NCI-H2081 (cell line): ENCODE measurements at regions not wholly inside any gene's neighbourhood (a gene's known extent, or its start where the extent isn't known, plus 50 kb on each side); places are given as distances from the start of the nearest gene placed in this dataset.
A peak's percentile ranks its signal among the peaks of the same experiment; 100 is the strongest.
"Not testable (repeated sequence)": the region's sequence is repeated elsewhere in the genome, so short reads cannot be mapped to it uniquely, and the experiment has no call there.

ENCODE experiments used
- DNase-seq, 2 experiments: peaks; one replicate each; lab custom pipeline; 2025; lab: John Stamatoyannopoulos, UW

DNA sequence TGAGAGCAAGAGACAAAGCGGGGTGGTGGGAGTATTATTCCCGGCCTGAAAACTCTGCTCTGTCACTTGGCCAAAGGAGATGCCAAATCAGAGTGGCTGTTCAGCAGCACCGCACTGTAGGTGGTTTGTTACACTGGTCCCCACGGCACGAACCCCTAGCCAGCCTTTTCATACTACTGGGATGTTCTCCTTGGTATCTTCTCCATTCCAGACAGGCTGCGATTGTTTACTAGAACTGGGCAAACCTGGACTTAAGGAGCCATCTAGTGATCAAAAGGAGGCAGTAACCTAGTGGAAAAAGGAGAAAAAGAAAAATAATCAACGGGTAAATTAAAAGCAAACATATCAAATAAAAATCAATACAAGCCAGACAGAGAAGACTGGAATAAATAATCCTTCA lies 58.9 kb upstream of the TMTC2 start:
- peak; percentile 38 to 54 for DNase-seq

DNA sequence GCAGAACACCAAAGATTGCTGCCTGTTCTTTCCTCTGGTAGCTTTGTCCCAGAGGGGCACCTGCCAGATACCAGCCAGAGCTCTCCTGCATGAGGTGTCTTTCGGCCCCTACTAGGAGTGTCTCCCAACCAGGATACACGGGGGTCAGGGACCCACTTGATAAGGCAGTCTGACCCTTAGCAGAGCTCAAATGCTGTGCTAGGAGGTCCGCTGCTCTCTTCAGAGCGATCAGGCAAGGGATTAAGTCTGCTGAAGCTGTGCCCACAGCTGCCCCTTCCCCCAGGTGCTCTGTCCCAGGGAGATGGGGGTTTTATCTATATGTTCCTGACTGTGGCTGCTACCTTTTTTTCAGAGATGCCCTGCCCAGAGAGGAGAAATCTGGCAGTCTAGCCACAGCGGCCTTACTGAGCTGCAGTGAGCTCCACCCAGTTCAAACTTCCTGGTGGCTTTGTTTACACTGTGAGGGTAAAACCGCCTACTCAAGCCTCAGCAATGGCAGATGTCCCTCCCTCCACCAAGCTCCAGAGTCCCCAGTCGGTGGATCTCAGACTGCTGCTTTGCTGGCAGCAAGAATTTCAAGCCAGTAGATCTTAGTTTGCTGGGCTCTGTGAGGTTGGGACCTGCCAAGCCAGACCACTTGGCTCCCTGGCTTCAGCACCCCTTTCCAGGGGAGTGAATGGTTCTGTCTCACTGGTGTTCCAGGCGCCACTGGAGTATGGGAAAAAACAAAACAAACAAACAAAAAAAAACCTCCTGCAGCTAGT lies 52.0 kb upstream of the TMTC2 start:
- not testable (repeated sequence) for DNase-seq

DNA sequence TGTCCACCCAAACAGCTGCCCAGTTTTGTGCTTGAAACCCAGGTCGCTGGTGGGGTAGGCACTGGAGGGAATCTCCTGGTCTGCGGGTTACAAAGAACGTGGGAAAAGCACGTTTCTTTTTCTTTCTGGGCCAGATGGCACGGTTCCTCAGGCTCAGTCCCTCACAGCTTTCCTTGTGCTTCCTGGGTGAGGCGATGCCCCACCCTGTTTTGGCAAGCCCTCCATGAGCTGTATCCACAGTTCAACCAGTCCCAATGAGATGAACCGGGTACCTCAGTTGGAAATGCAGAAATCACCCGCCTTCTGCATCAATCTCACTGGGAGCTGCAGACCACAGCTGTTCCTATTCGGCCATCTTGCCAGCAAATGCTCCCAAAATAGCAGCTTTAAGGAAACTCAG lies 51.4 kb upstream of the TMTC2 start:
- DNase-seq: no peak
